ELR (cell line): ENCODE measurements at regions not wholly inside any gene's neighbourhood (a gene's known extent, or its start where the extent isn't known, plus 50 kb on each side); places are given as distances from the start of the nearest gene placed in this dataset.
A peak's percentile ranks its signal among the peaks of the same experiment; 100 is the strongest.
"Not testable (repeated sequence)": the region's sequence is repeated elsewhere in the genome, so short reads cannot be mapped to it uniquely, and the experiment has no call there.

Experiments used
- DNase-seq: peaks from one replicate; pipeline ENCODE4 v3.0.0-alpha.2; 2015; ENCODE audit warnings: low read depth

GRCh38 chr5:67983251-67984110, 232.1 kb upstream of the PIK3R1 start:
- DNase-seq = peak; percentile 86

GRCh38 chr5:67982160-67982559, 233.4 kb upstream of the PIK3R1 start:
- not testable (repeated sequence) for DNase-seq

- no peak for DNase-seq
Observed at GRCh38 chr5:67978171-67978570, 237.4 kb upstream of the PIK3R1 start.

GRCh38 chr5:67976891-67977601, 238.5 kb upstream of the PIK3R1 start:
- DNase-seq = no peak

- DNase-seq = no peak
Observed at GRCh38 chr5:67976181-67976580, 239.4 kb upstream of the PIK3R1 start.

- DNase-seq = no peak
Observed at GRCh38 chr5:67974471-67974870, 241.1 kb upstream of the PIK3R1 start.

GRCh38 chr5:67974054-67974453, 241.5 kb upstream of the PIK3R1 start:
- DNase-seq = no peak

- DNase-seq = no peak
Observed at GRCh38 chr5:67971971-67972821, 243.4 kb upstream of the PIK3R1 start.

GRCh38 chr5:67971223-67971830, 244.2 kb upstream of the PIK3R1 start:
- no peak for DNase-seq

GRCh38 chr5:67969631-67970030, 245.9 kb upstream of the PIK3R1 start:
- no peak for DNase-seq

- no peak for DNase-seq
Observed at GRCh38 chr5:67969176-67969575, 246.4 kb upstream of the PIK3R1 start.

- DNase-seq = no peak
Observed at GRCh38 chr5:67966712-67967111, 248.8 kb upstream of the PIK3R1 start.

GRCh38 chr5:67964619-67965018, 250.9 kb upstream of the PIK3R1 start:
- DNase-seq = no peak

- DNase-seq = no peak
Observed at GRCh38 chr5:67963789-67964519, 251.6 kb upstream of the PIK3R1 start.

GRCh38 chr5:67960939-67961338, 254.6 kb upstream of the PIK3R1 start:
- no peak for DNase-seq

GRCh38 chr5:67957374-67957773, 258.2 kb upstream of the PIK3R1 start:
- no peak for DNase-seq

- DNase-seq = no peak
Observed at GRCh38 chr5:67954351-67954750, 261.2 kb upstream of the PIK3R1 start.

GRCh38 chr5:67942421-67942820, 273.1 kb upstream of the PIK3R1 start:
- no peak for DNase-seq

- no peak for DNase-seq
Observed at GRCh38 chr5:67941614-67942401, 273.7 kb upstream of the PIK3R1 start.

GRCh38 chr5:67935908-67936566, 279.5 kb upstream of the PIK3R1 start:
- no peak for DNase-seq
